HEK293 (cell line): ENCODE measurements at regions not wholly inside any gene's neighbourhood (a gene's known extent, or its start where the extent isn't known, plus 50 kb on each side); places are given as distances from the start of the nearest gene placed in this dataset.

ENCODE experiments used
- CTCF ChIP-seq: fragments of 450-650 bp; formaldehyde crosslinking; IDR thresholded peaks from 2 replicates; pipeline ENCODE4 v1.5.1; 2016; ENCODE audit warnings: missing biosample characterization, missing genetic modification characterization
- HOXD13 ChIP-seq: sonication (generic); formaldehyde crosslinking; IDR thresholded peaks from 2 replicates; pipeline ENCODE4 v1.8.0; 2022; ENCODE audit warnings: missing genetic modification reagents, borderline replicate concordance
- REST ChIP-seq: fragments of 450-650 bp; formaldehyde crosslinking; IDR thresholded peaks from 2 replicates; pipeline ENCODE4 v1.5.1; 2016; ENCODE audit warnings: missing biosample characterization, missing genetic modification characterization
- ZFP3 ChIP-seq: fragments of 450-650 bp; formaldehyde crosslinking; IDR thresholded peaks from 2 replicates; pipeline ENCODE4 v1.5.1; 2016; ENCODE audit warnings: low read depth, missing biosample characterization, missing genetic modification characterization
- ZNF169 ChIP-seq: fragments of 450-650 bp; formaldehyde crosslinking; IDR thresholded peaks from 2 replicates; pipeline ENCODE4 v1.5.1; 2016; ENCODE audit warnings: missing biosample characterization, missing genetic modification characterization
- ZNF510 ChIP-seq: fragments of 450-650 bp; formaldehyde crosslinking; IDR thresholded peaks from 2 replicates; pipeline ENCODE4 v1.5.1; 2018; ENCODE audit warnings: mild to moderate bottlenecking, missing genetic modification characterization, missing biosample characterization; ENCODE audit not compliant: insufficient replicate concordance
- ZNF623 ChIP-seq: fragments of 450-650 bp; formaldehyde crosslinking; IDR thresholded peaks from 2 replicates; pipeline ENCODE4 v1.5.1; 2016; ENCODE audit warnings: missing biosample characterization, missing genetic modification characterization
- ZNF658 ChIP-seq: fragments of 450-650 bp; formaldehyde crosslinking; IDR thresholded peaks from 2 replicates; pipeline ENCODE4; 2016; ENCODE audit warnings: missing biosample characterization, missing genetic modification characterization
- ZNF76 ChIP-seq: fragments of 450-650 bp; formaldehyde crosslinking; IDR thresholded peaks from 2 replicates; pipeline ENCODE4; 2016; ENCODE audit warnings: low read depth, missing biosample characterization, missing genetic modification characterization, borderline replicate concordance

GRCh38 chr17:33580215-33580614 is 287.1 kb upstream of the ASIC2 start:
- no peak for TF ChIP-seq HOXD13
- no peak for TF ChIP-seq ZNF510
- TF ChIP-seq ZNF169 = no peak
- no peak for TF ChIP-seq CTCF
- TF ChIP-seq ZNF658 = no peak
- TF ChIP-seq ZNF76 (tag by site-specific recombination) = no peak
- no peak for TF ChIP-seq ZNF623 (tag by site-specific recombination)
- no peak for TF ChIP-seq REST (tag by site-specific recombination)
- TF ChIP-seq ZFP3 = no peak
